ENCODE measurements at regions not wholly inside any gene's neighbourhood (a gene's known extent, or its start where the extent isn't known, plus 50 kb on each side); places are given as distances from the start of the nearest gene placed in this dataset.

DNA sequence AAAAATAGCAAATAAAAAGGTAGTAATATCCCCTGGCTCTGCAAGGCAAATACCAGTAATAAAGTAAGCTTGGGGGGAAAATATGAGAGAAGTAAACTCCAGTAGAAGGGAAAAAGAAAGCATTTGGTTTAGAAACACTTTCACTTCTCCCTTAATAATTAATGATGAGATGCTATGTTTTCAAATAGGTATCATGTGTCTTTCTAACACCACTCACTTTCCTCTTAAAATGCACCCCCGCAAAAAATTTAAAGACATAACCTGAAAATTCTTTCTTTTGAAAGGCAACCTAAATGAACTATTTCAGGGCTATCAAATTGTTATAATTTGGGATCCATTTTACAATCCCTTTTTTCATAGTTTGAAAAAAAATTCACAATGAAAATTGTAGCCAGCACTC lies 240.3 kb downstream of the SNX10 start:
- Histone ChIP-seq H3K27ac (no peak overlapping the region), H3K27me3 (peaks cover 0 to 52% (median 0%) of the 10 kb centered on the region in 4 donors), H3K4me1 (no peaks in the 10 kb centered on the region), H3K9me3 (no peaks in the 10 kb centered on the region), H3K36me3 (no peaks in the 10 kb centered on the region), H3K4me3 (no peak overlapping the region)
- TF ChIP-seq, protein P1, sequence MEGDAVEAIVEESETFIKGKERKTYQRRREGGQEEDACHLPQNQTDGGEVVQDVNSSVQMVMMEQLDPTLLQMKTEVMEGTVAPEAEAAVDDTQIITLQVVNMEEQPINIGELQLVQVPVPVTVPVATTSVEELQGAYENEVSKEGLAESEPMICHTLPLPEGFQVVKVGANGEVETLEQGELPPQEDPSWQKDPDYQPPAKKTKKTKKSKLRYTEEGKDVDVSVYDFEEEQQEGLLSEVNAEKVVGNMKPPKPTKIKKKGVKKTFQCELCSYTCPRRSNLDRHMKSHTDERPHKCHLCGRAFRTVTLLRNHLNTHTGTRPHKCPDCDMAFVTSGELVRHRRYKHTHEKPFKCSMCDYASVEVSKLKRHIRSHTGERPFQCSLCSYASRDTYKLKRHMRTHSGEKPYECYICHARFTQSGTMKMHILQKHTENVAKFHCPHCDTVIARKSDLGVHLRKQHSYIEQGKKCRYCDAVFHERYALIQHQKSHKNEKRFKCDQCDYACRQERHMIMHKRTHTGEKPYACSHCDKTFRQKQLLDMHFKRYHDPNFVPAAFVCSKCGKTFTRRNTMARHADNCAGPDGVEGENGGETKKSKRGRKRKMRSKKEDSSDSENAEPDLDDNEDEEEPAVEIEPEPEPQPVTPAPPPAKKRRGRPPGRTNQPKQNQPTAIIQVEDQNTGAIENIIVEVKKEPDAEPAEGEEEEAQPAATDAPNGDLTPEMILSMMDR (IDR thresholded peaks at IDR 0.05) = no peak
- TF ChIP-seq POLR2A (IDR thresholded peaks at IDR 0.05) = no peak
- DNase-seq = no peak
- WGBS, 2 donors = 80 to 84% methylated on average over 1 of the region's 1 CpG
- intact Hi-C loops (cut with DNase I) = no loop called here

DNA sequence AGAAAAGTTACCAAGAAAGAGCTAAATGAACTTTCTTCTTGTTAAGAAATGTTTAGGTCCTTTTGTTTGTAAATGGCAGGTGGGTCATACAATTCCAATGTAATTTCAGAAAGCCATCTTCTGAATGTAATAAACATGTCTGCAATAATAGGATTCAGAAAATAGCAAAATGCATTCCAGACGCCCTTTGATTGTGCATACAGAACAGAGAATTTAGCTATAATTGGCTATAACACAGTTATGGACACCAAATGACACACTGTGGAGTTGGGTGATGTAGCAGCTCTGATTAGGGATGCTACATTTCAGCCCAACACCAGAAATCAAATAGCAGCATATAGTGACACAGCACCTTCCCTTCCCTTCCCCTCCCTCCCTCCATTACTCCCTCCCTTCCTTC lies 240.8 kb downstream of the SNX10 start:
- H3K36me3 ChIP-seq = no peaks in the 10 kb centered on the region
- no peak overlapping the region for H3K27ac ChIP-seq
- peaks cover 0 to 58% (median 0%) of the 10 kb centered on the region in 4 donors for H3K27me3 ChIP-seq
- H3K4me3 ChIP-seq = no peak overlapping the region
- H3K4me1 ChIP-seq = no peaks in the 10 kb centered on the region
- TF ChIP-seq, protein P1 (IDR thresholded peaks at IDR 0.05) = no peak
- no peak for TF ChIP-seq POLR2A (IDR thresholded peaks at IDR 0.05)
- no peaks in the 10 kb centered on the region for H3K9me3 ChIP-seq
- intact Hi-C loops (cut with DNase I) = no loop called here
- WGBS, 2 donors = 63 to 72% methylated on average over 1 of the region's 1 CpG
- no peak for DNase-seq

DNA sequence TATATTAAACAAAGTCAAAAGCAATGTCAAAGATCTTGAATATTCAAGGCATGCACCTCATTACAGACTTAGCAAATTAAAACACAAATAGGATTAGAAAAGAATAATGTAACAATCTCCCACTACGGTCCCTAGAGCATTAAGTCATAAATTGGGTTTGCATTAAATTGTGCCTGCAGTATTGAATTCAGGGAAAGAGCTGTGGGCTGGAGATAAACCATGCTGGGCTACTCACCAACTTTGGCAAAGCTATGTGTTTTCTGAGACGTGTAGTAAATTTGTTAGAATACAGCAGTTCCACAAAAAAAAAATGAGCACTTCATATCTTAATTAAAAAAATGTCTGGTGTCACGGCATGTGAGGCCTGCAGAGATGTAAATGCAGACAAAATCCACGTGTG lies 241.6 kb downstream of the SNX10 start:
- H3K4me1 ChIP-seq = no peaks in the 10 kb centered on the region
- no peak overlapping the region for H3K27ac ChIP-seq
- no peaks in the 10 kb centered on the region for H3K36me3 ChIP-seq
- H3K27me3 ChIP-seq = peaks cover 0 to 65% (median 0%) of the 10 kb centered on the region in 4 donors
- no peaks in the 10 kb centered on the region for H3K9me3 ChIP-seq
- TF ChIP-seq, protein P1 (IDR thresholded peaks at IDR 0.05) = no peak
- TF ChIP-seq POLR2A (IDR thresholded peaks at IDR 0.05) = no peak
- 56 to 58% methylated on average over 4 of the region's 4 CpGs for WGBS, 2 donors
- no peak for DNase-seq
- intact Hi-C loops (cut with DNase I) = no loop called here
- no peak overlapping the region for H3K4me3 ChIP-seq

DNA sequence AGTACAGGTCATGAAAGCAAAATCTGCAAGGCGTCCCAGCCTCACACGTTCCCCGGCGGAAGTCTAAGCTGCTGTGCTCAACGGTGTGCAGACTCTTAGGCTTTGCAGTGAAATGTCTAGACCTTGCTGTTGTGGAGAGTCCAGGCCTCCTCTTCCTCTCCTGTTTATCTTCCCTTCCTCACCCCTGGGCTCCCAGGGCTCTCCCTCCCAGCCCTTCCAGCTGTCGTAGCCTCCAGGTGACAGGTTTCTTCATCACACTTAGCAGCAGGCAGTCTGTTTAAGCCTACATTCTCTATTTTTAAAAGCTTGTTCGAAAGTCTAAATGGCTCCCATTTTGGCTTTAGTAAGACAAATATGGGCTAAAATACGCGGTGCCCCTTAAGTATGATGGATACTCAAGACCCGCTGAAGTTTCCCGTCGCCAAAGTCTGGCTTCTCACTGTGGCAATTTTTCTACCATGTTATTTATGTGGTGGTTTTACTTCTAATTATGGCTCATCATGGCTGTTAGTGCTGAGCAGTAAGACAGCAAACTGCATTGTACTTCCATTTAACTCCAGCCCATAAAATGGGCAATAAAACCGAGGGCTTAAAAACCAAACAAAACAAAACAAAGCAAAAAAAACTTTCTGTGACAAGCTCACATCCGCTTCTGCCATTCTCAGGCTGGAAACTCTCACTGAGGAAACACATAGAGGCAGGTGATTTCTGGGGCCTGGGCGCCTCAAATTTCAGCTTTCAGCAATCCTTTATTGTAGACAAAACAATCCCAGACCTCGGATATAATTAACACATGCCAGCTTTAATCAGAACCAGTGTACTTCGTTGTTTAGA lies 243.2 kb downstream of the SNX10 start:
- H3K9me3 ChIP-seq = no peaks in the 10 kb centered on the region
- TF ChIP-seq, protein P1 (IDR thresholded peaks at IDR 0.05) = no peak
- no peak for TF ChIP-seq POLR2A (IDR thresholded peaks at IDR 0.05)

DNA sequence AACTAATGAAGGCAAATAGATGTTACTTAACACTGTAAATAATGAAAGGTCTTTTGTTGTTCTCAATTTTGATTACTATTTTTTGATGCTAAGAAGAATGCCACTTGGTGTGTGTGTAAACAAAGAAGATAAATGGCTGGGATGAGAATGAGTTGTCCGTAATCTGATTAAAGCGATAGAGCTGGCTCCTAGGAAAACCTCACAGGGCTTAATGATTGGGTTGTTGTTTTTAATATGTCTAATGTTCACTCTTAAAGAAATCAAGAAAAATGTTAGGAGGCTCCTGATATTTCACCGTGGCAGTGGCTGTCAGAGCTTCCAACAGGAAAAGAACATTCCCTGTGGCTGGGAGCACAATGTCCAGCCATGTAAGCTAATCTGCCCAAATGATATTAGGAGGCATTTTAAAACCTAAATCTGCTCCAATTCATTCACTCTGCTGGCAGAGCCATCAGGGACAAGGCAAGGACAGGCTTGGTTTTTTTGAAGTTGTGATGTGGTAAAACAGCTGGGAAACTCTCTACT lies 243.9 kb downstream of the SNX10 start:
- WGBS, 2 donors = 67 to 75% methylated on average over 3 of the region's 3 CpGs
- intact Hi-C loops (cut with DNase I) = no loop called here
- no peak overlapping the region for H3K4me3 ChIP-seq
- no peak for DNase-seq
- H3K4me1 ChIP-seq = no peaks in the 10 kb centered on the region
- no peak overlapping the region for H3K27ac ChIP-seq
- H3K36me3 ChIP-seq = no peaks in the 10 kb centered on the region
- no peaks in the 10 kb centered on the region for H3K9me3 ChIP-seq
- peaks cover 0 to 79% (median 0%) of the 10 kb centered on the region in 4 donors for H3K27me3 ChIP-seq
- TF ChIP-seq, protein P1 (IDR thresholded peaks at IDR 0.05) = no peak
- TF ChIP-seq POLR2A (IDR thresholded peaks at IDR 0.05) = no peak

More for the DNA sequence above, 243.2 kb downstream of the SNX10 start:
- WGBS, 2 donors = 67 to 68% methylated on average over 17 of the region's 17 CpGs
- Histone ChIP-seq H3K27ac (no peak overlapping the region), H3K36me3 (no peaks in the 10 kb centered on the region), H3K4me3 (no peak overlapping the region), H3K27me3 (peaks cover 0 to 73% (median 0%) of the 10 kb centered on the region in 4 donors), H3K4me1 (no peaks in the 10 kb centered on the region)
- intact Hi-C loops (cut with DNase I) = no loop called here
- DNase-seq = no peak

All from esophagus squamous epithelium (tissue), 5 donors.